ENCODE measurements at regions not wholly inside any gene's neighbourhood (a gene's known extent, or its start where the extent isn't known, plus 50 kb on each side); places are given as distances from the start of the nearest gene placed in this dataset.

GRCh38 chr6:165967810-165968407 lies 199.7 kb downstream of the TBXT start:
- no peak for DNase-seq (ENCODE audit: low spot score in 2 of 2)
- WGBS: 90% methylated on average over 5 of the region's 5 CpGs

DNA sequence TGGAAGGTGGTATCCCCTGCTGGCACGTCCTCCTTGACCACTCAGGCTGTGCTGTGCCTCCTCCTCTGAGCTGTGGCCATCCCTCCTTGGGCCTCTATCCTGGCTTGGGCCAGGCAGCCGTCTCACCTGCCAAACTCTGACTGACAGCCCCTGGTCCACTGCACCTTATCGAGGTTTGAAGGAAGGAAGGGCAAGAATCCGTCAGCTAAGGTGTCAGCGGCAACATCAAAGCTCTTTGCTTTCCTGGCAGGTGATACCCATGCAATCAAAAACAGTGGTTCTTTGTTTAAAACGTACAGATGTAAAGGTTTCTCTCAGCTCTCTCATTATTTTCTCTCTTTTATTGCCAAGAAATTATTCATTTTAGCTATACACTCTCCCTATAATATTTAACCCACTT lies 203.9 kb downstream of the TBXT start:
- Histone ChIP-seq H3K36me3 (no peaks in the 10 kb centered on the region), H3K27me3 (no peaks in the 10 kb centered on the region), H3K4me3 (no peak overlapping the region), H3K27ac (no peak overlapping the region), H3K9me3 (peaks cover 5% of the 10 kb centered on the region), H3K4me1 (no peaks in the 10 kb centered on the region)
- no peak for DNase-seq (ENCODE audit: low spot score in 2 of 2)
- TF ChIP-seq POLR2A (IDR thresholded peaks at IDR 0.05) (no peak), EP300 (IDR thresholded peaks at IDR 0.05) (no peak), POLR2AphosphoS5 (IDR thresholded peaks at IDR 0.05) (no peak), CTCF (IDR thresholded peaks at IDR 0.05) (no peak)
- WGBS: 57% methylated on average over 6 of the region's 6 CpGs

More at GRCh38 chr6:165967810-165968407, 199.7 kb downstream of the TBXT start:
- Histone ChIP-seq H3K36me3 (no peaks in the 10 kb centered on the region), H3K4me3 (no peak overlapping the region), H3K27me3 (no peaks in the 10 kb centered on the region), H3K9me3 (no peaks in the 10 kb centered on the region), H3K27ac (no peak overlapping the region), H3K4me1 (no peaks in the 10 kb centered on the region)
- TF ChIP-seq POLR2A (IDR thresholded peaks at IDR 0.05) (no peak), EP300 (IDR thresholded peaks at IDR 0.05) (no peak), POLR2AphosphoS5 (IDR thresholded peaks at IDR 0.05) (no peak), CTCF (IDR thresholded peaks at IDR 0.05) (no peak)

- Histone ChIP-seq H3K27me3 (no peaks in the 10 kb centered on the region), H3K27ac (no peak overlapping the region), H3K36me3 (no peaks in the 10 kb centered on the region), H3K9me3 (peaks cover 5% of the 10 kb centered on the region), H3K4me3 (no peak overlapping the region), H3K4me1 (no peaks in the 10 kb centered on the region)
- DNase-seq (ENCODE audit: low spot score in 2 of 2): no peak
- WGBS: 86% methylated on average over 7 of the region's 7 CpGs
- TF ChIP-seq CTCF (IDR thresholded peaks at IDR 0.05): no peak
- TF ChIP-seq POLR2AphosphoS5 (IDR thresholded peaks at IDR 0.05): no peak
- TF ChIP-seq EP300 (IDR thresholded peaks at IDR 0.05): no peak
- no peak for TF ChIP-seq POLR2A (IDR thresholded peaks at IDR 0.05)
These were observed 205.3 kb downstream of the TBXT start for GRCh38 chr6:165962366-165962765.

- DNase-seq (ENCODE audit: low spot score in 2 of 2): no peak
- no peak for TF ChIP-seq POLR2AphosphoS5 (IDR thresholded peaks at IDR 0.05)
- TF ChIP-seq EP300 (IDR thresholded peaks at IDR 0.05): no peak
- TF ChIP-seq POLR2A (IDR thresholded peaks at IDR 0.05): no peak
- TF ChIP-seq CTCF (IDR thresholded peaks at IDR 0.05): no peak
- H3K27ac ChIP-seq: no peak overlapping the region
- peaks cover 5% of the 10 kb centered on the region for H3K9me3 ChIP-seq
- H3K4me1 ChIP-seq: no peaks in the 10 kb centered on the region
- no peaks in the 10 kb centered on the region for H3K27me3 ChIP-seq
- WGBS: 86% methylated on average over 12 of the region's 12 CpGs
- no peak overlapping the region for H3K4me3 ChIP-seq
- H3K36me3 ChIP-seq: no peaks in the 10 kb centered on the region
These were observed 206.4 kb downstream of the TBXT start for GRCh38 chr6:165961233-165961632.

- Histone ChIP-seq H3K27me3 (no peaks in the 10 kb centered on the region), H3K4me1 (no peaks in the 10 kb centered on the region), H3K27ac (no peak overlapping the region), H3K9me3 (peaks cover 5% of the 10 kb centered on the region), H3K4me3 (no peak overlapping the region), H3K36me3 (no peaks in the 10 kb centered on the region)
- TF ChIP-seq POLR2AphosphoS5 (IDR thresholded peaks at IDR 0.05) (no peak), EP300 (IDR thresholded peaks at IDR 0.05) (no peak), POLR2A (IDR thresholded peaks at IDR 0.05) (no peak), CTCF (IDR thresholded peaks at IDR 0.05) (no peak)
- 79% methylated on average over 11 of the region's 12 CpGs for WGBS
- DNase-seq (ENCODE audit: low spot score in 2 of 2): no peak
These were observed 207.0 kb downstream of the TBXT start for GRCh38 chr6:165960695-165961094.
